GM13976 (cell line): ENCODE measurements at regions not wholly inside any gene's neighbourhood (a gene's known extent, or its start where the extent isn't known, plus 50 kb on each side); places are given as distances from the start of the nearest gene placed in this dataset.

ENCODE experiments used
- DNase-seq: peaks from one replicate; pipeline ENCODE4 v3.0.0; 2012; ENCODE audit warnings: low spot score
- in situ Hi-C: fragments of 300-500 bp; cut with MboI; formaldehyde crosslinking; loops from one replicate; pipeline ENCODE4 v1.12.0; 2022; ENCODE audit warnings: low sequenced_read_pairs, mixed read lengths, inconsistent platforms; ENCODE audit not compliant: unreplicated experiment
- TF ChIP-seq, protein P1 (sequence below): IDR thresholded peaks from 2 replicates; pipeline ENCODE4 v1.5.1; 2012; ENCODE audit warnings: borderline replicate concordance, mild to moderate bottlenecking; ENCODE audit not compliant: insufficient read depth; ENCODE audit errors: extremely low read depth, missing control alignments, control extremely low read depth

- in situ Hi-C loops = no loop called here
- TF ChIP-seq, protein P1, sequence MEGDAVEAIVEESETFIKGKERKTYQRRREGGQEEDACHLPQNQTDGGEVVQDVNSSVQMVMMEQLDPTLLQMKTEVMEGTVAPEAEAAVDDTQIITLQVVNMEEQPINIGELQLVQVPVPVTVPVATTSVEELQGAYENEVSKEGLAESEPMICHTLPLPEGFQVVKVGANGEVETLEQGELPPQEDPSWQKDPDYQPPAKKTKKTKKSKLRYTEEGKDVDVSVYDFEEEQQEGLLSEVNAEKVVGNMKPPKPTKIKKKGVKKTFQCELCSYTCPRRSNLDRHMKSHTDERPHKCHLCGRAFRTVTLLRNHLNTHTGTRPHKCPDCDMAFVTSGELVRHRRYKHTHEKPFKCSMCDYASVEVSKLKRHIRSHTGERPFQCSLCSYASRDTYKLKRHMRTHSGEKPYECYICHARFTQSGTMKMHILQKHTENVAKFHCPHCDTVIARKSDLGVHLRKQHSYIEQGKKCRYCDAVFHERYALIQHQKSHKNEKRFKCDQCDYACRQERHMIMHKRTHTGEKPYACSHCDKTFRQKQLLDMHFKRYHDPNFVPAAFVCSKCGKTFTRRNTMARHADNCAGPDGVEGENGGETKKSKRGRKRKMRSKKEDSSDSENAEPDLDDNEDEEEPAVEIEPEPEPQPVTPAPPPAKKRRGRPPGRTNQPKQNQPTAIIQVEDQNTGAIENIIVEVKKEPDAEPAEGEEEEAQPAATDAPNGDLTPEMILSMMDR = no peak
- DNase-seq = no peak
Measured at GRCh38 chr2:241947004-241947350, 77.4 kb downstream of the RTP5 start.

GRCh38 chr2:241947401-241947800, 77.9 kb downstream of the RTP5 start:
- in situ Hi-C loops = no loop called here
- TF ChIP-seq, protein P1 = no peak
- no peak for DNase-seq

DNA sequence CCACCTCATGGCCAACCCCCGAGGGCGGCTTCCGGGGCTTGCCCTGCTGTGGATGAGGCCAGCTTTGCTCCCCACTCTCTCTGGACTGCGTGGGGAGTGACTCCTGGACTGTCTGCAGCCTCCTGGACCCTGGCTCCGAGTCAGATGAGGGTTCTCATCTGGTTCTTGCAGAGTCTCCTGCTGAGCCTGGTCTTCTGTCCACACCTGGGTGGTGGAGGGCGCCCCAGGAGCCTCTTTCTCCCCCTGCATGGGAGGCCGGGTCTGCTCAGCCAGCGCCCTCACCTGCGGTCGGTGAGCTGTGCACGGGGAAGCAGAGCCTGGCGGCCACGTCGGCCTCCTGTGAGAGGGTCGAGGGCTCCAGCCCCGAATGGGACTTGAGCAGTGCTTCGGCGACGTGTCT, 78.3 kb downstream of the RTP5 start:
- in situ Hi-C loops = no loop called here
- TF ChIP-seq, protein P1 = no peak
- DNase-seq = no peak

DNA sequence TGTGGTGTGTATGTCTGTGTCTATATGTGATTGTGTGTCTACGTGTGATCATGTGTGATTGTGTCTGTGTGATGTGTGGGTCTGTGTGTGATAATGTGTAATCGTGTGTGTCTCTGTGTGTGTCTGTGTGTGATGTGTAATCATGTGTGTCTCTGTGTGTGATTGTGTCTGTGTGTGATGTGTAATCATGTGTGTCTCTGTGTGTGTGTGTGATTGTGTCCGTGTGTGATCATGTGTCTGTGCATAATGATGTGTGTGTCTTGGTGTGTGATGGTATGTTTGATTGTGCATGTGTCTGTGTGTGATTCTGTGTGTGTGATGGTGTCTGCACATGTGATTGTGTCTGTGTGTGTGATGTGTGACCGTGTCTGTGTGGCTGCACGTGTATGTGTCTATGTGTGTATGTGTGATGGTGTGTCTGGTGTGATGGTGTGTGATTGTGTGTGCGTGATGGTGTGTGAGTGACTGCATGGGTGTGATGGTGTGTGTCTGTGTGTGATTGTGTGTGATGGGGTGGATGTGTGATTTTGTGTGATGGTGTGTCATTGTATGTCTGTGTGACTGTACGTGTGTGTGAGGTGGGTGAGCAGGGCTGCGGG, 78.9 kb downstream of the RTP5 start:
- in situ Hi-C loops = no loop called here
- TF ChIP-seq, protein P1 = no peak
- no peak for DNase-seq

GRCh38 chr2:241948901-241949735, 79.6 kb downstream of the RTP5 start:
- TF ChIP-seq, protein P1 = peak; percentile 0
- in situ Hi-C loops = no loop called here

GRCh38 chr2:241949736-241950412, 80.3 kb downstream of the RTP5 start:
- DNase-seq = no peak
- TF ChIP-seq, protein P1 = no peak
- in situ Hi-C loops = no loop called here

More at GRCh38 chr2:241948901-241949735, 79.6 kb downstream of the RTP5 start:
- DNase-seq = no peak
